Smooth muscle cell (in vitro differentiated cells): ENCODE measurements at regions not wholly inside any gene's neighbourhood (a gene's known extent, or its start where the extent isn't known, plus 50 kb on each side); places are given as distances from the start of the nearest gene placed in this dataset.

Source experiments
- DNase-seq: peaks from one replicate; lab custom pipeline; 2025; ENCODE audit not compliant: unreplicated experiment; lab: John Stamatoyannopoulos, UW
- H2AFZ ChIP-seq: fragments of 200-600 bp; sonication (generic); 2 replicates; pipeline ENCODE4 v1.6.0; 2016; ENCODE audit warnings: antibody characterized with exemption, low read depth, mild to moderate bottlenecking
- H3F3A ChIP-seq: fragments of 200-600 bp; sonication (generic); 2 replicates; pipeline ENCODE4 v1.6.0; 2017; ENCODE audit warnings: antibody characterized with exemption, low read depth
- H3K27ac ChIP-seq: fragments of 200-600 bp; sonication (generic); 2 replicates; pipeline ENCODE4 v1.5.1; 2016; ENCODE audit warnings: low read depth, mild to moderate bottlenecking
- H3K27me3 ChIP-seq: fragments of 200-600 bp; sonication (generic); 2 replicates; pipeline ENCODE4 v1.6.1; 2016; ENCODE audit warnings: low read depth, mild to moderate bottlenecking
- H3K36me3 ChIP-seq: fragments of 200-600 bp; sonication (generic); 2 replicates; pipeline ENCODE4 v1.5.1; 2016; ENCODE audit warnings: low read depth
- H3K4me1 ChIP-seq: fragments of 200-600 bp; sonication (generic); 2 replicates; pipeline ENCODE4 v1.5.1; 2016; ENCODE audit warnings: low read depth
- H3K4me2 ChIP-seq: fragments of 200-600 bp; sonication (generic); 2 replicates; pipeline ENCODE4 v1.6.0; 2016; ENCODE audit warnings: mild to moderate bottlenecking
- H3K4me3 ChIP-seq: fragments of 200-600 bp; sonication (generic); 2 replicates; pipeline ENCODE4 v1.5.1; 2016; ENCODE audit warnings: mild to moderate bottlenecking
- H3K79me2 ChIP-seq: fragments of 200-600 bp; sonication (generic); 2 replicates; pipeline ENCODE4 v1.6.0; 2016; ENCODE audit warnings: low read depth, mild to moderate bottlenecking
- H3K9ac ChIP-seq: fragments of 200-600 bp; sonication (generic); 2 replicates; pipeline ENCODE4 v1.6.0; 2016; ENCODE audit warnings: low read depth
- H3K9me3 ChIP-seq: fragments of 200-600 bp; sonication (generic); replicated peaks from 2 replicates; pipeline ENCODE4 v1.5.1; 2016; ENCODE audit warnings: low read depth
- H4K20me1 ChIP-seq: fragments of 200-600 bp; sonication (generic); 2 replicates; pipeline ENCODE4 v1.6.0; 2016; ENCODE audit warnings: low read depth
- CTCF ChIP-seq: fragments of 200-600 bp; sonication (generic); IDR thresholded peaks from 2 replicates; pipeline ENCODE4 v1.5.1; 2017; ENCODE audit warnings: borderline replicate concordance, mild to moderate bottlenecking, antibody characterized with exemption; ENCODE audit not compliant: insufficient read depth, poor library complexity, severe bottlenecking
- WGBS: methylation state at CpG from one replicate; pipeline ENCODE4 v1.1.7; 2016; ENCODE audit warnings: low lambda C conversion rate; 5-methylcytosine and 5-hydroxymethylcytosine counted together

- Histone ChIP-seq H3K4me3 (no peak overlapping the region), H3K36me3 (no peaks in the 10 kb centered on the region), H4K20me1 (no peaks in the 10 kb centered on the region), H3F3A (no peaks in the 10 kb centered on the region), H3K4me2 (no peak overlapping the region), H3K27ac (no peak overlapping the region), H2AFZ (no peak overlapping the region), H3K4me1 (no peaks in the 10 kb centered on the region), H3K79me2 (no peaks in the 10 kb centered on the region), H3K27me3 (no peaks in the 10 kb centered on the region), H3K9ac (no peak overlapping the region), H3K9me3 (no peaks in the 10 kb centered on the region)
- no peak for DNase-seq
- TF ChIP-seq CTCF, result no peak
- 98% methylated on average over 2 of the region's 2 CpGs for WGBS
Observed at GRCh38 chr12:65689508-65689907, 134.8 kb upstream of the HMGA2 start.

GRCh38 chr12:65690477-65690876 is 133.8 kb upstream of the HMGA2 start:
- 44% methylated on average over 1 of the region's 1 CpG for WGBS
- H3K27ac ChIP-seq, result peak overlapping the region; percentile 54
- no peak overlapping the region for H3K4me2 ChIP-seq
- no peaks in the 10 kb centered on the region for H3K79me2 ChIP-seq
- no peak for TF ChIP-seq CTCF
- no peaks in the 10 kb centered on the region for H4K20me1 ChIP-seq
- peaks cover 7% of the 10 kb centered on the region for H3F3A ChIP-seq
- H3K4me3 ChIP-seq, result no peak overlapping the region
- peak overlapping the region; percentile 28 for H2AFZ ChIP-seq
- H3K9me3 ChIP-seq, result no peaks in the 10 kb centered on the region
- H3K36me3 ChIP-seq, result no peaks in the 10 kb centered on the region
- no peaks in the 10 kb centered on the region for H3K4me1 ChIP-seq
- no peak for DNase-seq
- H3K9ac ChIP-seq, result no peak overlapping the region
- H3K27me3 ChIP-seq, result no peaks in the 10 kb centered on the region

- 91% methylated on average over 3 of the region's 3 CpGs for WGBS
- Histone ChIP-seq H3K4me2 (no peak overlapping the region), H3F3A (peaks cover 26% of the 10 kb centered on the region), H3K27ac (peak overlapping the region; percentile 94), H3K79me2 (no peaks in the 10 kb centered on the region), H3K4me3 (no peak overlapping the region), H3K4me1 (peaks cover 7% of the 10 kb centered on the region), H4K20me1 (no peaks in the 10 kb centered on the region), H3K27me3 (no peaks in the 10 kb centered on the region), H3K9ac (peak overlapping the region; percentile 33), H3K9me3 (no peaks in the 10 kb centered on the region), H2AFZ (no peak overlapping the region), H3K36me3 (no peaks in the 10 kb centered on the region)
- DNase-seq, result no peak
- TF ChIP-seq CTCF, result no peak
Observed at GRCh38 chr12:65694130-65694529, 130.2 kb upstream of the HMGA2 start.

GRCh38 chr12:65695113-65695865 is 129.0 kb upstream of the HMGA2 start:
- peak overlapping the region; percentile 94 for H3K27ac ChIP-seq
- H3K4me1 ChIP-seq, result peaks cover 7% of the 10 kb centered on the region
- peaks cover 26% of the 10 kb centered on the region for H3F3A ChIP-seq
- H3K79me2 ChIP-seq, result no peaks in the 10 kb centered on the region
- no peaks in the 10 kb centered on the region for H4K20me1 ChIP-seq
- H3K36me3 ChIP-seq, result no peaks in the 10 kb centered on the region
- H3K9ac ChIP-seq, result peak overlapping the region; percentile 33
- 12% methylated on average over 4 of the region's 4 CpGs for WGBS
- no peaks in the 10 kb centered on the region for H3K27me3 ChIP-seq
- no peak for TF ChIP-seq CTCF
- H3K9me3 ChIP-seq, result no peaks in the 10 kb centered on the region
- H3K4me2 ChIP-seq, result peak overlapping the region; percentile 73
- H2AFZ ChIP-seq, result no peak overlapping the region
- H3K4me3 ChIP-seq, result no peak overlapping the region
- DNase-seq, result peak; percentile 23
